ENCODE measurements at regions not wholly inside any gene's neighbourhood (a gene's known extent, or its start where the extent isn't known, plus 50 kb on each side); places are given as distances from the start of the nearest gene placed in this dataset.

DNA sequence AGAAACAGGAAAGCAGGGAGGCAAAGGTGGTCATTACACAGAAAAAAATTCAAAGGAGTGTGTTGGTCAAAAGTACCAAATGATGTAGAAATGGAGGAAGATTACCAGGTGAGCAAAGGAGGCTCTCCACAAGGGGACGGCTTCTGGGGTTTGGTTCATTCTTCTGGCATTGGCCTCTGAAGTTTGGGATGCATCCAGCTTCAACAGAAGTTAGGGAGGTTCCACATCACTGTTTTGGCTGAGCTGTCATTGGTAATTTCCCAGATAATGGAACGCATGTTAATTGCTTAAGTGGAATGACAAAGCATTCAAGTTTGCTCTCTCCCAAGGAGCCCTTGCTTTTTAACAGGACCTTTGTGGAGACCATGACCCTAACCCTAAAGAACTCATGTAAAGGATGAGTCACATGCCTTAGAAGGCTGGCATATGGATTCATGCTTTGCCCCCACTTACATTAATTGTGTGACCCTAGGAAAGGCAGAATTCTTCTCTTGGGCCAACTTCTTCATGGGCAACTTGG, 398.6 kb downstream of the GPAM start:
- Mint-ChIP-seq H3K4me1 (peaks cover 14% of the 10 kb centered on the region), H3K27ac (ENCODE audit: unreplicated experiment) (no peak overlapping the region), H3K4me3 (no peak overlapping the region), H3K9me3 (no peaks in the 10 kb centered on the region), H3K36me3 (ENCODE audit: low read depth) (no peaks in the 10 kb centered on the region), H3K27me3 (ENCODE audit: low read depth) (peaks cover 6% of the 10 kb centered on the region)
- no peak for DNase-seq (ENCODE audit: low read depth, low spot score)
- TF ChIP-seq, protein P1, sequence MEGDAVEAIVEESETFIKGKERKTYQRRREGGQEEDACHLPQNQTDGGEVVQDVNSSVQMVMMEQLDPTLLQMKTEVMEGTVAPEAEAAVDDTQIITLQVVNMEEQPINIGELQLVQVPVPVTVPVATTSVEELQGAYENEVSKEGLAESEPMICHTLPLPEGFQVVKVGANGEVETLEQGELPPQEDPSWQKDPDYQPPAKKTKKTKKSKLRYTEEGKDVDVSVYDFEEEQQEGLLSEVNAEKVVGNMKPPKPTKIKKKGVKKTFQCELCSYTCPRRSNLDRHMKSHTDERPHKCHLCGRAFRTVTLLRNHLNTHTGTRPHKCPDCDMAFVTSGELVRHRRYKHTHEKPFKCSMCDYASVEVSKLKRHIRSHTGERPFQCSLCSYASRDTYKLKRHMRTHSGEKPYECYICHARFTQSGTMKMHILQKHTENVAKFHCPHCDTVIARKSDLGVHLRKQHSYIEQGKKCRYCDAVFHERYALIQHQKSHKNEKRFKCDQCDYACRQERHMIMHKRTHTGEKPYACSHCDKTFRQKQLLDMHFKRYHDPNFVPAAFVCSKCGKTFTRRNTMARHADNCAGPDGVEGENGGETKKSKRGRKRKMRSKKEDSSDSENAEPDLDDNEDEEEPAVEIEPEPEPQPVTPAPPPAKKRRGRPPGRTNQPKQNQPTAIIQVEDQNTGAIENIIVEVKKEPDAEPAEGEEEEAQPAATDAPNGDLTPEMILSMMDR (conservative IDR thresholded peaks at IDR 0.05), result no peak

DNA sequence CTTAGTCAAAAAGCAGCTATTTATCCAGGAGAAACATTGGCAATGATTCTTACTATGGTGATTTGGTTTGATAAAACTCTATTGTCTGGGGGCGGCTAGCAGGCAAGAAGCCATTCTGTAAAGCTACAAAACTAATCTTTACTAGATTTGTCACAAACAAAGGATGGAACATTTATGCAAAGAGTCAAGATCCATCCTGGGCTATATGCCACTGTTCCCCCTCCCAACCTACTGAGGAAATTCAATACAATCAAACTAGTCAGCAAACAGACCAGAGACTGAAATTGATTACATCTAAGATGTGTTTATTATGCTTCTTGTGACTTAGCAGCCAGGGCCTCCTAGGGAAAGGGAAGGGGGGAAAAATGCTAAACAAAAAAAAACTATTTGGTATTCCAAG, 397.6 kb downstream of the GPAM start:
- Mint-ChIP-seq H3K27ac (ENCODE audit: unreplicated experiment) (no peak overlapping the region), H3K4me1 (peaks cover 14% of the 10 kb centered on the region), H3K4me3 (no peak overlapping the region), H3K27me3 (ENCODE audit: low read depth) (peaks cover 5% of the 10 kb centered on the region), H3K9me3 (no peaks in the 10 kb centered on the region), H3K36me3 (ENCODE audit: low read depth) (no peaks in the 10 kb centered on the region)
- DNase-seq (ENCODE audit: low read depth, low spot score), result no peak
- TF ChIP-seq, protein P1 (conservative IDR thresholded peaks at IDR 0.05), result no peak

DNA sequence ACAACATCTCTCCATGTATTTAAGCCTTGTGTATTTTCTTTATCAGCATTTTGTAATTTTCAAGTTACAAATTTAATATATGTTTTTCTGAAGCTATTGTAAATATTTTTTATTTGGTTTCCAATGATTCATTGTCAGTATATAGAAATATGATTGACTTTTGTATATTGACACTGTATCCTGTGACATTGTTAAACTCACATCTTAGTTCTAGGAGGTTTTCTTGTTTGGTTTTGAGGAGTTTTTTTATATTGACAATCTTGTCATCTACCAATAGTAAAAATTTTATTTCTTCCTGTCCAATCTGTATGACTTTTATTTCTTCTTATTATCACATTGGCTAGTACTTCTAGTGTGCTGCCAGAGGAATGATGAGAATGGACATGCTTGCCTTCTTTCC, 393.7 kb downstream of the GPAM start:
- no peak for DNase-seq (ENCODE audit: low read depth, low spot score)
- peaks cover 9% of the 10 kb centered on the region for H3K4me1 Mint-ChIP-seq

DNA sequence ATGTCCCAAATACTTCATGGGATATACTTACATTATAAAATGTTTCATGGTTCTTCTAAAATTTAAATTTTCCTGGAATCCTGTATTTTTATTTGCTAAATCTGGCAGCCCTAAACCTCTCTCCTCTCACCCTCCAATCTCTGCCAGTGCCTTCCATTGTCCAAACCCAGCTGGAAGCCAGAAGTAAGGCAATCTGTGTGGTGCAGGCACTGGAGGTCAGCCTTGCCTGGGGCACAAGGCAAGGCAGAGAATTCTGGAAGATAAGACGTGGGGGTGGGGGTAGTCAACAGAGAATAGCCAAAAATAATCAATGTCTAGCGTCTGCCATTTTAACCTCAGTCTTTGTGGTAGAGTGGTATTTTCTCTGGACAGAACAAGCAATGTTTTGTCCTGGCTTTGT, 381.7 kb downstream of the GPAM start:
- no peaks in the 10 kb centered on the region for H3K9me3 Mint-ChIP-seq
- TF ChIP-seq, protein P1 (conservative IDR thresholded peaks at IDR 0.05), result no peak
- peaks cover 4% of the 10 kb centered on the region for H3K36me3 Mint-ChIP-seq (ENCODE audit: low read depth)
- peaks cover 4% of the 10 kb centered on the region for H3K27me3 Mint-ChIP-seq (ENCODE audit: low read depth)
- no peak overlapping the region for H3K27ac Mint-ChIP-seq (ENCODE audit: unreplicated experiment)
- H3K4me1 Mint-ChIP-seq, result no peaks in the 10 kb centered on the region
- H3K4me3 Mint-ChIP-seq, result no peak overlapping the region
- DNase-seq (ENCODE audit: low read depth, low spot score), result no peak

More for the DNA sequence above, 393.7 kb downstream of the GPAM start:
- H3K9me3 Mint-ChIP-seq, result peaks cover 3% of the 10 kb centered on the region
- H3K36me3 Mint-ChIP-seq (ENCODE audit: low read depth), result no peaks in the 10 kb centered on the region
- H3K27ac Mint-ChIP-seq (ENCODE audit: unreplicated experiment), result no peak overlapping the region
- TF ChIP-seq, protein P1 (conservative IDR thresholded peaks at IDR 0.05), result no peak
- no peak overlapping the region for H3K4me3 Mint-ChIP-seq
- peaks cover 4% of the 10 kb centered on the region for H3K27me3 Mint-ChIP-seq (ENCODE audit: low read depth)

DNA sequence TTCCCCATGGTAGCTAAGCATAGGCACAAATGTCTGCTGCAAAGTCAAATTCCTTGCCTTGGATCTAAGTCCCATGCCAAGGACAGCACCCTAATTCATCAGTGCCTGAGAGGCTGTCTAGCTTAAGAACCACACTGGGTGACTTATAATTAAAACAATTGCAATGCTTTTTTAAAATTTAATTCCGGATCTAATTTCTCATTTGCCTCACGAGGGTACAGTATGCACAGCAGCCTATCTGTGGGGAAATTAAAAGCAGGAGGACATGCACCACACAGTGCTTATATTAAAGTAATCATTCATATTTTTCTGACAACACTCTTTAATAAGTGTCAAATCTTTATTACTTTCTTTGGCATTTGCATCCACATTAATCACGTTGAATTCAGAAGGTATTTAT, 378.8 kb downstream of the GPAM start:
- H3K27ac Mint-ChIP-seq (ENCODE audit: unreplicated experiment), result no peak overlapping the region
- H3K27me3 Mint-ChIP-seq (ENCODE audit: low read depth), result peaks cover 4% of the 10 kb centered on the region
- DNase-seq (ENCODE audit: low read depth, low spot score), result no peak
- H3K36me3 Mint-ChIP-seq (ENCODE audit: low read depth), result no peaks in the 10 kb centered on the region
- no peaks in the 10 kb centered on the region for H3K4me1 Mint-ChIP-seq
- TF ChIP-seq, protein P1 (conservative IDR thresholded peaks at IDR 0.05), result no peak
- H3K4me3 Mint-ChIP-seq, result no peak overlapping the region
- H3K9me3 Mint-ChIP-seq, result no peaks in the 10 kb centered on the region

All from neural crest cell (in vitro differentiated cells).